ENCODE measurements at regions not wholly inside any gene's neighbourhood (a gene's known extent, or its start where the extent isn't known, plus 50 kb on each side); places are given as distances from the start of the nearest gene placed in this dataset.
"Not testable (repeated sequence)": the region's sequence is repeated elsewhere in the genome, so short reads cannot be mapped to it uniquely, and the experiment has no call there.

- not testable (repeated sequence) for H3K4me1 ChIP-seq (ENCODE audit: control insufficient read depth, insufficient read depth, low read length); H3K27ac ChIP-seq (ENCODE audit: insufficient read depth, low read depth, low read length, poor library complexity, severe bottlenecking); H3K36me3 ChIP-seq (ENCODE audit: control insufficient read depth, insufficient read depth, low read length); H3K27me3 ChIP-seq (ENCODE audit: control insufficient read depth, insufficient read depth, low read length, poor library complexity, severe bottlenecking); H3K4me3 ChIP-seq (ENCODE audit: insufficient read depth, low read depth, low read length); H3K9me3 ChIP-seq (ENCODE audit: control insufficient read depth, low read length)
- 83% methylated on average over 1 of the region's 3 CpGs; no CpG with 5 or more reads in 1 of the 2 experiments for WGBS, 2 experiments
These were observed 263.4 kb upstream of the GAS1 start for GRCh38 chr9:87210658-87211057.

- Histone ChIP-seq H3K9me3 (ENCODE audit: control insufficient read depth, low read length) (no peaks in the 10 kb centered on the region), H3K4me1 (ENCODE audit: control insufficient read depth, insufficient read depth, low read length) (no peaks in the 10 kb centered on the region), H3K27me3 (ENCODE audit: control insufficient read depth, insufficient read depth, low read length, poor library complexity, severe bottlenecking) (no peaks in the 10 kb centered on the region), H3K36me3 (ENCODE audit: control insufficient read depth, insufficient read depth, low read length) (no peaks in the 10 kb centered on the region), H3K4me3 (ENCODE audit: insufficient read depth, low read depth, low read length) (no peak overlapping the region), H3K27ac (ENCODE audit: insufficient read depth, low read depth, low read length, poor library complexity, severe bottlenecking) (no peak overlapping the region)
- 96 to 100% methylated on average over 2 of the region's 2 CpGs for WGBS, 2 experiments
These were observed 264.4 kb upstream of the GAS1 start for GRCh38 chr9:87211669-87212068.

GRCh38 chr9:87212605-87213021, 265.3 kb upstream of the GAS1 start:
- Histone ChIP-seq H3K36me3 (ENCODE audit: control insufficient read depth, insufficient read depth, low read length) (no peaks in the 10 kb centered on the region), H3K4me1 (ENCODE audit: control insufficient read depth, insufficient read depth, low read length) (no peaks in the 10 kb centered on the region), H3K27ac (ENCODE audit: insufficient read depth, low read depth, low read length, poor library complexity, severe bottlenecking) (no peak overlapping the region), H3K4me3 (ENCODE audit: insufficient read depth, low read depth, low read length) (no peak overlapping the region), H3K27me3 (ENCODE audit: control insufficient read depth, insufficient read depth, low read length, poor library complexity, severe bottlenecking) (no peaks in the 10 kb centered on the region), H3K9me3 (ENCODE audit: control insufficient read depth, low read length) (no peaks in the 10 kb centered on the region)
- WGBS, 2 experiments: 61 to 75% methylated on average over 2 to 3 of the region's 3 CpGs

GRCh38 chr9:87213948-87214347, 266.6 kb upstream of the GAS1 start:
- Histone ChIP-seq H3K4me1 (ENCODE audit: control insufficient read depth, insufficient read depth, low read length) (no peaks in the 10 kb centered on the region), H3K27ac (ENCODE audit: insufficient read depth, low read depth, low read length, poor library complexity, severe bottlenecking) (no peak overlapping the region), H3K4me3 (ENCODE audit: insufficient read depth, low read depth, low read length) (no peak overlapping the region), H3K27me3 (ENCODE audit: control insufficient read depth, insufficient read depth, low read length, poor library complexity, severe bottlenecking) (no peaks in the 10 kb centered on the region), H3K36me3 (ENCODE audit: control insufficient read depth, insufficient read depth, low read length) (no peaks in the 10 kb centered on the region), H3K9me3 (ENCODE audit: control insufficient read depth, low read length) (no peaks in the 10 kb centered on the region)
- 93 to 94% methylated on average over 4 of the region's 4 CpGs for WGBS, 2 experiments

GRCh38 chr9:87214991-87215390, 267.7 kb upstream of the GAS1 start:
- H3K9me3 ChIP-seq (ENCODE audit: control insufficient read depth, low read length): no peaks in the 10 kb centered on the region
- H3K4me3 ChIP-seq (ENCODE audit: insufficient read depth, low read depth, low read length): no peak overlapping the region
- H3K36me3 ChIP-seq (ENCODE audit: control insufficient read depth, insufficient read depth, low read length): no peaks in the 10 kb centered on the region
- WGBS, 2 experiments: 90 to 92% methylated on average over 3 of the region's 3 CpGs
- no peaks in the 10 kb centered on the region for H3K27me3 ChIP-seq (ENCODE audit: control insufficient read depth, insufficient read depth, low read length, poor library complexity, severe bottlenecking)
- no peaks in the 10 kb centered on the region for H3K4me1 ChIP-seq (ENCODE audit: control insufficient read depth, insufficient read depth, low read length)
- no peak overlapping the region for H3K27ac ChIP-seq (ENCODE audit: insufficient read depth, low read depth, low read length, poor library complexity, severe bottlenecking)

- 87 to 88% methylated on average over 4 of the region's 4 CpGs for WGBS, 2 experiments
- Histone ChIP-seq H3K9me3 (ENCODE audit: control insufficient read depth, low read length) (no peaks in the 10 kb centered on the region), H3K4me1 (ENCODE audit: control insufficient read depth, insufficient read depth, low read length) (no peaks in the 10 kb centered on the region), H3K27ac (ENCODE audit: insufficient read depth, low read depth, low read length, poor library complexity, severe bottlenecking) (no peak overlapping the region), H3K36me3 (ENCODE audit: control insufficient read depth, insufficient read depth, low read length) (no peaks in the 10 kb centered on the region), H3K27me3 (ENCODE audit: control insufficient read depth, insufficient read depth, low read length, poor library complexity, severe bottlenecking) (no peaks in the 10 kb centered on the region), H3K4me3 (ENCODE audit: insufficient read depth, low read depth, low read length) (no peak overlapping the region)
These were observed 268.7 kb upstream of the GAS1 start for GRCh38 chr9:87216036-87216435.

- Histone ChIP-seq H3K4me1 (ENCODE audit: control insufficient read depth, insufficient read depth, low read length) (no peaks in the 10 kb centered on the region), H3K36me3 (ENCODE audit: control insufficient read depth, insufficient read depth, low read length) (no peaks in the 10 kb centered on the region), H3K9me3 (ENCODE audit: control insufficient read depth, low read length) (no peaks in the 10 kb centered on the region), H3K4me3 (ENCODE audit: insufficient read depth, low read depth, low read length) (no peak overlapping the region), H3K27ac (ENCODE audit: insufficient read depth, low read depth, low read length, poor library complexity, severe bottlenecking) (no peak overlapping the region), H3K27me3 (ENCODE audit: control insufficient read depth, insufficient read depth, low read length, poor library complexity, severe bottlenecking) (no peaks in the 10 kb centered on the region)
- 73 to 82% methylated on average over 5 of the region's 5 CpGs for WGBS, 2 experiments
These were observed 269.7 kb upstream of the GAS1 start for GRCh38 chr9:87216897-87217455.

- Histone ChIP-seq H3K27ac (ENCODE audit: insufficient read depth, low read depth, low read length, poor library complexity, severe bottlenecking) (no peak overlapping the region), H3K36me3 (ENCODE audit: control insufficient read depth, insufficient read depth, low read length) (no peaks in the 10 kb centered on the region), H3K4me3 (ENCODE audit: insufficient read depth, low read depth, low read length) (no peak overlapping the region), H3K9me3 (ENCODE audit: control insufficient read depth, low read length) (no peaks in the 10 kb centered on the region), H3K4me1 (ENCODE audit: control insufficient read depth, insufficient read depth, low read length) (no peaks in the 10 kb centered on the region), H3K27me3 (ENCODE audit: control insufficient read depth, insufficient read depth, low read length, poor library complexity, severe bottlenecking) (no peaks in the 10 kb centered on the region)
- 89 to 90% methylated on average over 11 of the region's 11 CpGs for WGBS, 2 experiments
These were observed 274.0 kb upstream of the DAPK1 start for GRCh38 chr9:87223392-87224246.

- WGBS, 2 experiments: 100% methylated on average over 1 of the region's 1 CpG; no CpG with 5 or more reads in 1 of the 2 experiments
These were observed 270.8 kb upstream of the DAPK1 start for GRCh38 chr9:87226896-87227295.

GRCh38 chr9:87227456-87227855, 270.2 kb upstream of the DAPK1 start:
- H3K27me3 ChIP-seq (ENCODE audit: control insufficient read depth, insufficient read depth, low read length, poor library complexity, severe bottlenecking): no peaks in the 10 kb centered on the region

More at GRCh38 chr9:87226896-87227295, 270.8 kb upstream of the DAPK1 start:
- no peak overlapping the region for H3K27ac ChIP-seq (ENCODE audit: insufficient read depth, low read depth, low read length, poor library complexity, severe bottlenecking)
- no peaks in the 10 kb centered on the region for H3K4me1 ChIP-seq (ENCODE audit: control insufficient read depth, insufficient read depth, low read length)
- H3K4me3 ChIP-seq (ENCODE audit: insufficient read depth, low read depth, low read length): no peak overlapping the region
- no peaks in the 10 kb centered on the region for H3K36me3 ChIP-seq (ENCODE audit: control insufficient read depth, insufficient read depth, low read length)
- peaks cover 2% of the 10 kb centered on the region for H3K9me3 ChIP-seq (ENCODE audit: control insufficient read depth, low read length)
- H3K27me3 ChIP-seq (ENCODE audit: control insufficient read depth, insufficient read depth, low read length, poor library complexity, severe bottlenecking): no peaks in the 10 kb centered on the region

More at GRCh38 chr9:87227456-87227855, 270.2 kb upstream of the DAPK1 start:
- no peak overlapping the region for H3K4me3 ChIP-seq (ENCODE audit: insufficient read depth, low read depth, low read length)
- WGBS, 2 experiments: 100% methylated on average over 2 to 3 of the region's 3 CpGs
- H3K36me3 ChIP-seq (ENCODE audit: control insufficient read depth, insufficient read depth, low read length): no peaks in the 10 kb centered on the region
- peaks cover 2% of the 10 kb centered on the region for H3K9me3 ChIP-seq (ENCODE audit: control insufficient read depth, low read length)
- H3K27ac ChIP-seq (ENCODE audit: insufficient read depth, low read depth, low read length, poor library complexity, severe bottlenecking): no peak overlapping the region
- H3K4me1 ChIP-seq (ENCODE audit: control insufficient read depth, insufficient read depth, low read length): no peaks in the 10 kb centered on the region

All from ectodermal cell (in vitro differentiated cells).